ENCODE measurements at regions not wholly inside any gene's neighbourhood (a gene's known extent, or its start where the extent isn't known, plus 50 kb on each side); places are given as distances from the start of the nearest gene placed in this dataset.
"Not testable (repeated sequence)": the region's sequence is repeated elsewhere in the genome, so short reads cannot be mapped to it uniquely, and the experiment has no call there.

DNA sequence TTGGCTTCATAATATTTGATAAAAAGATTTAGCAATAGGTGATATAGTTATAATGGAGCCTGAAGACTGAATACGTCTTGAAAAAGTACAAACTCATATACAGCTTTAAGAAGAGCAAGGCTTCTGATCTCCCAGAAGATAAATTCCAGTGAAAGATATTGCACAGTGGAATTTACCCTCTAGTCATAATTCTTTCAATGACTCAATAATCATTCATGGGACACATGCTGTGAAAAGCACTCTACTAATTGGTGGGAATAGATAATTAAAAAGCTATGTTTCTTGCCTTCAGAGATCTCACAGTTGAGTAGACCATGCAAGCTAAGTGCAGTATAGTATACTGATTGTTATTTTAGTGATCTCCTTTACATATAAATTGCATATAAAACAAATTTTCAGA is 538.6 kb upstream of the CYLC2 start:
- Mint-ChIP-seq H3K36me3 (ENCODE audit: low read depth) (no peaks in the 10 kb centered on the region), H3K4me1 (ENCODE audit: low read depth) (no peaks in the 10 kb centered on the region), H3K9me3 (peaks cover 37% of the 10 kb centered on the region), H3K27me3 (ENCODE audit: insufficient read depth) (no peaks in the 10 kb centered on the region; the same call in 1 of the 2 replicates), H3K4me3 (no peak overlapping the region), H3K27ac (no peak overlapping the region)
- TF ChIP-seq, protein P1, sequence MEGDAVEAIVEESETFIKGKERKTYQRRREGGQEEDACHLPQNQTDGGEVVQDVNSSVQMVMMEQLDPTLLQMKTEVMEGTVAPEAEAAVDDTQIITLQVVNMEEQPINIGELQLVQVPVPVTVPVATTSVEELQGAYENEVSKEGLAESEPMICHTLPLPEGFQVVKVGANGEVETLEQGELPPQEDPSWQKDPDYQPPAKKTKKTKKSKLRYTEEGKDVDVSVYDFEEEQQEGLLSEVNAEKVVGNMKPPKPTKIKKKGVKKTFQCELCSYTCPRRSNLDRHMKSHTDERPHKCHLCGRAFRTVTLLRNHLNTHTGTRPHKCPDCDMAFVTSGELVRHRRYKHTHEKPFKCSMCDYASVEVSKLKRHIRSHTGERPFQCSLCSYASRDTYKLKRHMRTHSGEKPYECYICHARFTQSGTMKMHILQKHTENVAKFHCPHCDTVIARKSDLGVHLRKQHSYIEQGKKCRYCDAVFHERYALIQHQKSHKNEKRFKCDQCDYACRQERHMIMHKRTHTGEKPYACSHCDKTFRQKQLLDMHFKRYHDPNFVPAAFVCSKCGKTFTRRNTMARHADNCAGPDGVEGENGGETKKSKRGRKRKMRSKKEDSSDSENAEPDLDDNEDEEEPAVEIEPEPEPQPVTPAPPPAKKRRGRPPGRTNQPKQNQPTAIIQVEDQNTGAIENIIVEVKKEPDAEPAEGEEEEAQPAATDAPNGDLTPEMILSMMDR (IDR thresholded peaks at IDR 0.05), result no peak
- DNase-seq, result no peak

DNA sequence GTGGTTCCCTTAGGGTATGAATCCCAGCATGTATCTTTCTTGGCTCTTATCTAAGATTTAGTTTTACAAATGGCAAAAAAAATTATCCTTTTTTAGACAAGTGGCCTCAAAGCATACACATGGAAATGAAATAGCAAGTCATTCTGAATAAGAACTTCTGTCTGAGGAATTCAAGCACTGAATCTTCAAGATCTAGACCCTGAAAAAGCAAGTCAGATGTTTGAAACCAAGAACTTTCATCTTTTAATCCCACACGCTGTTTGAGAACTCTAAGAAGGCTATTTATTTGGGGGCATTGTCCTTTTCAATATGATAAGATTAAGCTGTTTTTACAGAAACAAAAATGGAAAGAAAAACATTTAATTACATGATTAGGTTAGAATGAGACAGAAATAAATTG is 549.2 kb upstream of the CYLC2 start:
- TF ChIP-seq, protein P1 (IDR thresholded peaks at IDR 0.05), result no peak
- no peak overlapping the region for H3K4me3 Mint-ChIP-seq
- no peaks in the 10 kb centered on the region for H3K4me1 Mint-ChIP-seq (ENCODE audit: low read depth)
- H3K36me3 Mint-ChIP-seq (ENCODE audit: low read depth), result peaks cover 6% of the 10 kb centered on the region; the same call in 1 of the 2 replicates
- H3K27me3 Mint-ChIP-seq (ENCODE audit: insufficient read depth), result no peaks in the 10 kb centered on the region
- DNase-seq, result no peak
- no peak overlapping the region for H3K27ac Mint-ChIP-seq
- H3K9me3 Mint-ChIP-seq, result peaks cover 49% of the 10 kb centered on the region

DNA sequence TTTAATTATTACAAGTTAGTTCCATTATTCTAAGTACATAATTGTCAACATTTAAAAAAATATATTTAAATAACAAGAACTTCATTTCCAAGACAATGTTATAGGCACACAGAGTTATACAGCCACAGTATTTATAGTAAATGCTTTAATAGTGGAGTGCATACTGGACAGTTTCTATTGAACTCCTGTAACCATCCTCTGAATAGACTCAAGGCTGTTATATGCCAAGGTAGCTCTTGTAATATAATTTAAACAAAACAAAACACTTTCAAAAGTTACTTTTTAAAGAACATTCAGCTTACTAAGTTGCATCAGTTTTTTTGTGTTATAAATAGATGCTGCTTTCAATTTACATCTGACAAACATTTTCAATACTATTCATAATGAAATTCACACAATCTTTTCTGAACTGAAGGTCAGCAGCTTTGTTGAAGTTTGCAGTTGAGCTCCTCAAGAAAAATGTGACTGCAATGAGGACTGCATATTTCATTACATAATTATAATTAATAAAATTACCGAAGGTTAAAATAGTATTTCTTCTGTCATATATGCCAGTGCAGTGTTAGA is 549.9 kb upstream of the CYLC2 start:
- Mint-ChIP-seq H3K9me3 (peaks cover 44% of the 10 kb centered on the region), H3K4me3 (no peak overlapping the region), H3K27me3 (ENCODE audit: insufficient read depth) (no peaks in the 10 kb centered on the region), H3K36me3 (ENCODE audit: low read depth) (peaks cover 6% of the 10 kb centered on the region; the same call in 1 of the 2 replicates), H3K27ac (no peak overlapping the region), H3K4me1 (ENCODE audit: low read depth) (no peaks in the 10 kb centered on the region)
- DNase-seq, result no peak
- TF ChIP-seq, protein P1 (IDR thresholded peaks at IDR 0.05), result no peak

DNA sequence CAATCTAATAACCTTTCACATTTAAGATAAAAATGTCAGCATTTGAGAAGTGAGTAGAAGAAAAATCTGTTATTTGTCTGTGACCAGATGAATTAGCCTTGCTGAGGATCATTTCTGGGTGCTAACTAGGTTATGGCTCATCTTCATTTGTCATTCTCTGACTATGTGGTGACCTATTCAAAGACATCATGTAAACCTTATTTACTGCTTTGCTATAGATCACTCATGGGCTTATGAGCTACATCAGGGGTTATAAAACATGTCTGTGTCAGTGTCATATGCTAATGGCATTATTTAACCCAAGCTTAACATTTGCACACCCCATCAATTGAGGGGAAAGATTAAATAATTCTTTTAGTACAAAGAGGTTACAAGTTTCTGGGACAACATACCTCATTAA is 555.5 kb upstream of the CYLC2 start:
- Mint-ChIP-seq H3K36me3 (ENCODE audit: low read depth) (no peaks in the 10 kb centered on the region; the same call in 1 of the 2 replicates), H3K4me3 (no peak overlapping the region), H3K9me3 (peaks cover 22% of the 10 kb centered on the region), H3K27me3 (ENCODE audit: insufficient read depth) (no peaks in the 10 kb centered on the region), H3K27ac (no peak overlapping the region), H3K4me1 (ENCODE audit: low read depth) (no peaks in the 10 kb centered on the region)
- DNase-seq, result no peak
- TF ChIP-seq, protein P1 (IDR thresholded peaks at IDR 0.05), result no peak

DNA sequence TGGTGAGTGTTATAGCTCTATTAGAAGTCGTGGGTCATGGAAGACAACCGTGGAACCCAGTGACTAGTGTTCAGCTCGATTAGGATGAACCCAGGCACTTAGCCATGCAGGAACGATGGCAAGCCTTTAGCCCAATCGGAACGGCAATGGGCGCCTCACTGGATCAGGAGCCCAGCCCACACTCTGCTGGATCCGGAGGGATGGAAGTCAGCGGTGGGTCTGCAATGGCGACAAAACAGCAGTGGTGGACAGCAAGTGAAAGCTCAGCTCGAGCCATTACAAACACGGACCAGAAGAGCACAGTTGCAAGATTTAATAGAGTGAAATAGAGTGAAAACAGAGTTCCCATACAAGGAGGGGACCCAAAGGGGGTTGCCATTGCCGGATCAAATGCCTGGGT is 558.5 kb upstream of the CYLC2 start:
- H3K27me3 Mint-ChIP-seq (ENCODE audit: insufficient read depth); H3K27ac Mint-ChIP-seq: not testable (repeated sequence)

DNA sequence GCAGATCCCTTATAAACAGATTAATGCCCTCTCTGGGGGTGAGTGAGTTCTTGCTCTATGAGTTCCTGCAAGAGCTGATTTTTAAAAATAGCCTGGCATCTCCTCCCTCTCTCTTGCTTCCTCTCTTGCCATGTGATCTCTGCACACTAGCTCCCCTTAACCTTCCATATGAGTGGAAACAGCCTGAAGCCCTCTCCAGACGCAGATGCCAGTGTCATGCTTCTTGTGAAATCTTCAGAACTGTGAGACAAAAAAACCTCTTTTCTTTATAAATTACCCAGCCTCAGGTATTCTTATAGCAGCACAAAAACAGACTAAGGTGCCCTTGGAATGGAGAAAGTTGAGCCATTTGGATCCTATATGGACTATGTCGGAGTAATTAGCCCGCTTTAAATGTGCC is 559.7 kb upstream of the CYLC2 start:
- H3K27me3 Mint-ChIP-seq (ENCODE audit: insufficient read depth), result no peaks in the 10 kb centered on the region
- no peaks in the 10 kb centered on the region; the same call in 1 of the 2 replicates for H3K36me3 Mint-ChIP-seq (ENCODE audit: low read depth)
- TF ChIP-seq, protein P1 (IDR thresholded peaks at IDR 0.05), result no peak
- H3K27ac Mint-ChIP-seq, result no peak overlapping the region
- peaks cover 19% of the 10 kb centered on the region for H3K9me3 Mint-ChIP-seq
- no peaks in the 10 kb centered on the region for H3K4me1 Mint-ChIP-seq (ENCODE audit: low read depth)
- no peak for DNase-seq
- H3K4me3 Mint-ChIP-seq, result no peak overlapping the region

More for the DNA sequence above, 558.5 kb upstream of the CYLC2 start:
- H3K4me1 Mint-ChIP-seq (ENCODE audit: low read depth); H3K4me3 Mint-ChIP-seq; H3K36me3 Mint-ChIP-seq (ENCODE audit: low read depth); DNase-seq: not testable (repeated sequence)
- peaks cover 17% of the 10 kb centered on the region for H3K9me3 Mint-ChIP-seq
